ENCODE measurements at regions not wholly inside any gene's neighbourhood (a gene's known extent, or its start where the extent isn't known, plus 50 kb on each side); places are given as distances from the start of the nearest gene placed in this dataset.

- TF ChIP-seq CTCF (IDR thresholded peaks at IDR 0.05) (no peak), POLR2A (IDR thresholded peaks at IDR 0.05) (no peak)
Observed at GRCh38 chr20:60074276-60074675, 116.1 kb downstream of the CDH26 start.

Measured in uterus (tissue), 2 donors.